Hematopoietic multipotent progenitor cell (in vitro differentiated cells): ENCODE measurements at regions not wholly inside any gene's neighbourhood (a gene's known extent, or its start where the extent isn't known, plus 50 kb on each side); places are given as distances from the start of the nearest gene placed in this dataset.

Experiments used
- DNase-seq, 3 donors: peaks; one replicate each; pipeline ENCODE4 v3.0.0-alpha.2; 2011 to 2015; ENCODE audit warnings: low read depth in 2 of 3, low spot score in 2 of 3

DNA sequence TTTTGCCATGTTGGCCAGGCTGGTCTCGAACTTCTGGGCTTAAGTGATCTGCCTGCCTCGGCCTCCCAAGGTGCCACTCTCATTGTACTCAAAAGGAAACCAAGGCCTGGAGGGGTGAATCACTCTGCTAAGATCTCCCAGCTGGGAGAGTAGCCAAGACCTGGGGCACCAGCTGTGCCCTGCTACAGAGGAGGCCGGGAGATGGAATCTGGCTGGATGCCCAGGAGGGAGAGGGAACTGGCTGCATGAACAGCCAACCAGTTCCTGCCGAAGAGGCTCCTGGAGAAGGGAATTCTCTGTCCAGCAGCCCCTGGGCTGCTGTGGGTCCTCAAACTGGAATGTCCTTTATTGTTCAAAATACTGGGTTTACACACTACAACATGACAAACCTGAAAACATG, 238.7 kb upstream of the CIBAR2 start:
- DNase-seq, result peak in 1 of 3 donors; percentile 44

DNA sequence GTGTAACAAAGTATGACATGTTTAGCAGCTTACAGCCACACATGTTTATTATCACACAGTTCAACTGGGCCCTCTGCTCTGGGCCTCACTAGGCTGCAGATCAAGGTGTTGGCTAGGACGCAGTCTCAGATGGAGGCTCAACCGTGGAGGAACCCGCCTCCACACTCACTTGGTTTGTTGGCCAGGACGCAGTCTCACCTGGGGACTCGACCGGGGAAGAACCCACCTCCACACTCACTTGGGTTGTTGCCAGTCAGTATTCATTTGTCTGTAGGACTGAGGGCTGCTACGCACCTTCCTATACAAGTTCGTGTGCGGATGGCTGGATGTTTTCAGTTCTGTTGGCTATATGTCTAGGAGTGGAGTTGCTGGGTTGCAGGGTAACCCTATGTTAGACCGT, 240.7 kb upstream of the CIBAR2 start:
- DNase-seq, result no peak

DNA sequence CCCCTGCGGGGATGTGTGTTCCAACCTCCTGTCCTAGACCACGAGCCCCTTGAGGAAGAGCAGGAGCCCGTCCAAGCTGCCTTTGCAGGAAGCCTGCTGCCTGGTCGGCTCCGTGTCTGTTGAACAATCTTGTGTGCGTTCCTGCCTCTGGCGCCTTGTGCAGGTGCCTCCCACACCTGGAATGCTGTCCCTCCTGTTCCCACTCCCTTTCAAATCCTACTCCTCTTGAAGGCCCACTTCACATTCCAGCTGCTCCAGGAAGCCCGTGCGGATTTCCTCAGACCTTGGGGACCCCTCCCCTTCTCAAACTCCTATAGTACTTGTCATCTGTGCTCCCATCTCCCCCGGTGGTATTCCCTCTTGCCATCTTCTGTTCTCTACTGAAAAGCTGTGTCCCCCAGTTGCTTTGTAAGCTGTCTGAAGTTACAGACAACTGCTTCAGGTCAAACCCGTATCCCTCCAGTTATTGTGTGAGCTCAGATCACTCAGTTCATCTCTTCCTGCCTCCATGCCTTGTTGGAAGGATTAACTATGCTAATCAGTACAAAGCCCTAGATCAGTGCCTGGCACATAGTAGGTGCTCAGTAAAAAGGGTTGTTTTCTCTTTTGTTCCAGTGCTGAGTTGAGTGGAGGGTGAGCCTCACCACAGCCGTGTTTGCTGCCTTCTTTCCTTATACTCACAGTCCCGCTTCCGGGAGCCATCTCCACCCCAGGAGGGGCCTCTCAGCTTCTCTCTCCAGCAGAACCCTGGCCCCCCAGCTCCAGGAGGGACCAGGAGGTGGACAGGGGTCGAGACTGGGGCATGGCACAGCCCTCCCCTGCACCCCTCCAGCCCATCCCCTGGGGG, 241.8 kb upstream of the CIBAR2 start:
- DNase-seq, result no peak

DNA sequence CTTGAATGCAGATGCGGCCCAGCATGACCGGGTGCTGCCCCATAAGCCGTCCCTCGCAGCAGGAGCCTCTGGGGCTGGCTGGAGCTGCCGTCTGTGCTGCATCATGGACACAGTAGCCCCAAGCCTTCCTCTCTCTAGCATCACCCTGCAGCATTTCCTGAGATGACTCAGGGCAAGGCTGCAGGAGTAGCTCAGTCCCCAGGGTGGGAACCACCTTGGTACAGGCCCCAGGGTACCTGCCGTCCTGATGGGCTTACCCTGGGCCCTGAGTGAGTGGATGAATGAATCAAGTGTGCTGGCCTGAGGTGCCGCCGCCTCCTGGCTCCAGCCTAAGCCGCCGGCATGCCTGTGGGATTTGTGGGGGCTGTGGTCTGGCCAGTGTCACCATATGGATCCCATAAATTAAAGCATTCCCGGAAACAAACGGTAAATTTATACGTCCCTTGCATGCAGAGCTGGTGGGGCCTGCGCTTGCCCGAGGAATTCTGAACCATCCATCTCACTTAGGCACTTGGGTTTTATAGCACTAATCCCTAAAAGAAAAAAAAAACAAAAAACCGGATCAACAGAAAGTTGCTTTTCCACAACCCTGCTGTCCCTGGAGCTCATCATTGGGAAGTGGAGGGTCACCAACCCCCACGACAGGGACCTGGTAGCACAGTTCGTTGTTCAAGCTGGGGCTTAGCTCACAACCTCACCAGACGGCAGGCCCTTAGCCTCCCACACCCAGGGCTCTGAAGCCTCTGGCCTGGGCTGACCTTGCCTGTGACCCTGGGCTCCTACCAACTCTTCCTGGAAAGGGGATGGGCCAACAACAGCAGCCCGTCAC, 242.6 kb upstream of the CIBAR2 start:
- DNase-seq, result peak in 2 of 3 donors; percentile 49 to 55

DNA sequence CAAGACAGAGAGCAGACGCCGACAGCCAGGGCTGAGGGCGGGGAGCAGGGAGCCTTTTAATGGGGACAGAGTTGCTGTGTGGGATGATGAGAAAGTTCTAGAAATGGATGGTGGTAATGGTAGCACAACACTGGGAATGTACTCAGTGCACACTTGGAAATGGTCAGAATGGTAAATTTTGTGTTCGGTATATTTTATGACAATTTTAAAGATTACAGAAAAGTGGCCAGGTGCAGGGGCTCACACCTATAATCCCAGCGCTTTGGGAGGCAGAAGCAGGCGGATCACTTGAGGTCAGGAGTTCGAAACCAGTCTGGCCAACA, 243.2 kb upstream of the CIBAR2 start:
- no peak for DNase-seq

DNA sequence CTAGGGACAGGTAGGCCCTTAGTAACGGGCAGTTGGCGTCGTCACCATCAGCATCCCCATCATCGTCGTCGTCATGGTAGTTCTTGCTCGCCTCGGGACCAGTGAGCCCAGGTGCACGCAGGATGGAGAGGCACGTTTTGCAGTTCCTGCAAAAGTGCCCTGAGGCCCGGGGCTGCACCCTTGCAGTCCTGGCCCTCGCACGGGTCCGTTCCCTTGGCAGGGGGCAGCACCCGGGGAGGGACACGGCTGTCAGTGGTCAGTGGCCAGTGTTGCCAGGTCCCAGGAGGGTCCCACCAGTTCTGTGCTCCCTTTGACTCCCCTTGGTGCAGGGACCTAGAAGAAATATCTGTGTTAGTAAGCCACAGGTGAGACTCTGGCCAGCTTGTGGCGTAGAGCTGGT, 243.9 kb upstream of the CIBAR2 start:
- DNase-seq, result no peak

DNA sequence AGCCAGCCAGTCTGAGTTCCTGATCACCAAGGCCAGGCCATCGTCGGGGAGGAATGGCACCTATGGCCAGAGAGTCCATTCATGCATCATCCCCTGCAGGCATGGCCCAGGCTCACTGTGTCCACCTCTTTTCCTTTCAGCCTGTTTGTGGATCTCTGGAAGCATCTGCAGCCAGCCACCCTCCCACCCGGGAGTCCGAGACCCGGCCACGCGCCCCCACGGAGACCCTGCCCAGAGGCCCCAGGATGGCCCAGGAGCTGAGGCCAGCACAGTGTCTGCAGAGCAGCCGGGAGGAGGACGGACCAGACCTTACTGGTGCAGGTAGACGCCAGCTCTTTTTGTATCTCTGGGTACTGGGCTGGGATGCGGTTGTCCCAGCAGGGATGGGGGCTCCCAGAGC, 245.1 kb upstream of the CIBAR2 start:
- no peak for DNase-seq

DNA sequence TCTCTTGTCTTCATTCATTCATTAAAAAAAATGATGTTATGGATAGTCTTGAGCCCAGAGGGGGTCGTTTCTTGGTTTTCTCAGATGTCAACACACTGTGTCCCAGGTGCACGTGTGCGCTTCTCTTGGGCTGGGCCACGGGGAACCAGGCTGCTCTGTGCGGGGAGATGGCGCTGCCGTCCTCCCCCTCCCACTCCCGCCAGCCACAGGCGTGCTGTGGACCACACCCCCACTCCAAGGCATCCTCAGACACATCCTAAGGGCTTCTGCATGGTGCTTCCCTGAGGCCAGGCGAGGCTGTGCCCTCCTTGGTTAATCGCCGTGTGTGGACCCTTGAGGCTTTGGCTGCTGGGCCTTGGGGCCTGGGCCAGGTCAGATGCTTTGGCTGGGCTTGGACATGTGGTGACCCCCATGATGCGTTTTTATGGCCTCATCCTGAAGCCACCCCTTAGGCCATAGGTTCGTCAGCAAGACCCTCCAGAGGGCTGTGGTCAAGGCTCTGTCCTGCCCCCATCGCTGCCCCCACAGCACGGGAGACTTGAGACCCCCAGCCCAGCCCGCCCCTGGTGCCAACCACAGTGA, 245.7 kb upstream of the CIBAR2 start:
- no peak for DNase-seq

DNA sequence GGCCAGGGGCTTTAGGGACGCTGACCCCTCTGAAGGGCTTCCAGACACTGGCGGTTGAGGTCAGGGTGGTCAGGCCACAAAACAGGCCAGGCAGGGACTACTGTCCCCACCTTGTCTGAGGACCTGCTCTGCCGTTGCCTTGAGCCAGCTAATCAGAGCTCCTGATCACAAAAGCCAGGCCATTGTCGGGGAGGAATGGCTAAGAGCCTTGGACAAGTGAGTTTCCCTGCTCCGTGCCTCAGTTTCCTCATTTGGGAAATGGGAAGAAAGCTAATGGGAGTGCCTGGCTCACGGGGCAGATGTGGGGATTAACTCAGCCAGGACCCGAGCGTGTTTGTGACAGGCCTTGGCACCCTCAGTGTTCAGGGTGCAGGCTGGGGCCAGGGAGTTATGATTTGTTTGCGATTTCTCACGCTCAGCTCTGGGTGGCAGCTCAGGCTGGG, 246.5 kb upstream of the CIBAR2 start:
- no peak for DNase-seq

DNA sequence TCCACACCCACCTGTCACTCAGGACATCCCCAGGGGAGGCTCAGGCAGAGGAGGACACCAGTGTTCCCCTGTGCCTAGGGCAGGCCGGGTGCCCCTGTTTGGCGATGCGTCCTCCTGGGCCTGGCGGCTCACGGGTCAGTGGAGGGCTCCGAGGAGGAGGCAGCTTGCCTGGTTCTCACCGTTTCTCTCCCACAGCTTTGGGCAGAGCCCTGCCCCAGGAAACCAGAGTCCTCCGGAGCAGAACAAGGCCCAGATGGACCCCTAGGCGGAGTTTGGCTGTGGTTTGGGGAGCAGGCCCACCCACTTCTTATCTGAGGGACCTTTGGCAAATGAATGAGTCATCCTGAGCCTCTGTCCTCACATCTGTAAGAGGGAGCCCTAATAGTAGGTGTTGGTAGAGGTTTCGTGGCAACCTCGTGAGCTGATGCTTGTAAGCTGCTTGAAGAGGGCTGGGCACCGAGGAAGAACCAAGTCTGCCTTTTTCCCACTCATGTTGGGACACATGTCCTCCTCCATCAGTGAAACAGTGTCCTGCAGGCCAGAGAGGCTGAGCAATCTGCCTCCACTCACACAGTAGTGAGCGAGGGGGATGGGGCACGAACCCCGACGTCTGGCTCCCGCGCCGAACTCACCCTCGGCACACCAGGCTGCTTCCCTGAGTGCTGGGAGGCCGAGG, 247.0 kb upstream of the CIBAR2 start:
- no peak for DNase-seq

DNA sequence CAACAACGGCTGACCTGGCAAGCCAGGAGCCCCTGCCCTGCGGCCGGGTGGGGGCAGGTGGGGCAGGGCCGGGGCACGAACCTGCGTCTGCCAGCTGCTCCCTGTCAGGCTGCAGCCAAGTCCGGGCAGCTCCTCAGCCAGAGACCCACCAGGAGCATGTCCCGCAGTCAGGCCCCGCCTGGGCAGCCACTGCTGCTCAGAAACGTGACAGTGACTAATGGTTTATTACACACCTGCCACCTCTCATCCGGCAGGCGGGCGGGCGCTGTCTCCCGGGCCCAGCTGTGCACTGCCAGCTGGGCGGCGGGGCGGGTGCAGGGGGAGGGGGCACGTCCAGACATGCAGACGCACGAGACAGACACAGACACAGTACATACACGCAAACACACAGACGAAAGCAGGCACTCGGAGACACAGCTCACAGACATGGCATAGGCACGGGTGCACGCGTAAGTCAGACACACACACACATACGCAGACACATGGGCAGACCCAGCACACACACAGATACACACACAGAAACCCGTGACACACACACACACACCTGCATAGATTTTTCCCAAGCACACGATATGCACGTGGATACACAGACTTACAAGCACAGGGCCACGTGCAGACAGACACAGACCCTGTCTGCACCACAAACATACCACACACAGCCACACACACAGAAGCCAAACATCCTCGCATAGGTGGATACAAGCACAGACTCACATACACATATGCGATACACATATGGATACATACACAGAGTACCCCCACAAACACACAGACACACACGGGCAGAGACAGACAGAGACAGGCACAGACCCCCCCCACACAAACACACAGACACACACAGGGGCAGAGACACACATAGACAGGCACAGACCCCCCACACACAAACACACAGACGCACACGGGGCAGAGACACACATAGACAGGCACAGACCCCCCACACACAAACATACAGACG, 248.3 kb upstream of the CIBAR2 start:
- DNase-seq, result no peak

DNA sequence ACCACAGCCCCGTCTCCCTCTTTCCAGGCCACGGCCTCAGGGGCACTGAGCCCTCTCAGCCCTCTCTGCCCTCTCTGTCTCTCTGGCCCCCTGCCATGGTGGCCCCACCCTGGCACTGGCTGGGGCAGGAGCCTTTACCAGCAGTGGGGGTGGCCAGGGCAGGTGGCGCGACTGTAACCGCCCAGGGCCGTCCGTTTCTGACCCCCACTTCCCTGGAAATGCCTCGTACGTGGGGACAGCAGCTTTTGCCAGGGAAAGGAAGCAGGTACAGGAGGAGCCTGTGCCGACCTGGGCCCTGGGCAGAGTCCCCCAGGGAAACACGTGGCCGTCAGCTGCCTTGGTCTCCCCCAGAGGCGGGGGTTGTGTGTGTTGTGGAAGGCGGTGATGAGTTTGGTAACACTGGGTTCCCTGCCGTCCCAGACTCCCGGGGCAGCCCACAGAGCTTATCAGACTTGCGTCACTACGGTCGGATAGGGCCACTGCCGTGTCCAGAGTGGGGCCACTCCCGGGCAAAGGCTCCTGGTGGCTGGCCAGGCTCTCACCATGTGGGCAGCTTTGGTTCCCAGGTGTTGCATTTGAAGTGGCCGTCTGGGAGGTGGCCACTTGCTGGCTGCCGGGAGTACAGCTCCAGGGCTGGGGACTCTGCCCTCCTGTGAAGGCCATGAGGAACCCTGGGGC, 249.3 kb upstream of the CIBAR2 start:
- DNase-seq, result no peak

DNA sequence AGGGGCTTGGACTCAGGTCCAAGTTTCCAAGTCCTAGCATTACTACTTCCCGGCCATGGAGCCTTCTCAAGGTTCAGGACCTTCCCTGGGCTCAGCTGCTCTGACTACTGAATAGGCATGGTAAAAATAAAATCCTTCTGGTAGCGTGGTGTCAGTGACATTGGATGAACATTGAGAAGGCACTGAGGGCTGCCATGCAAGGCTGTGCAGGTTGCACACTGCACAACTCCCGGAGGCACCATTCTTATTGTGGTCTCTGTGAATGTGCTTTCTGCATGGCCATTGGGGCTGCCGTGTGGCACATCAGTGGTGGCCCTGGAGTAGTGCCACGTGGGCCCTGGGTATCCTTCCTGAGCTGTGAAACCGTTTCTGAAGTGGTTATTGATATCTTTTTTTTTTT, 250.2 kb upstream of the CIBAR2 start:
- DNase-seq, result no peak

DNA sequence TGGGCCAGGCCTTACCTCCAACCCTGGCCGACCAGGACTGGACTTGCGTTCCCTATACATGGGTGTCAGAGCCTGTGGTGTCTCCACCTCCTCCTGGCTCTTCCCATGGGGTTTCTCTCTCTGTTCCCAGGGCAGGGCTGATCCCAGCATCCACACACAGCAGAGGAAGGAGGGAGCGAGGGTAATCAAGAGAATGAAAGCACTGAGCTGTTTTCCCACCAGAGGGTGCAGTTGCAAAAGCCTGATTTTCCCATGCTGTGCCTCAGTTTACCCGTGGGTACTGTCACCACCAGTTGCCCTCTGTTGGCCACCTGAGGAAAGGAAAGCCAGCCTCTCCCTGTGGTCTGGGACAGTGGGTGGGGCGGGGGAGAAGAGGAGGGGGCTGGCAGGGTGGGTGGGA, 249.7 kb upstream of the GSE1 start:
- no peak for DNase-seq

DNA sequence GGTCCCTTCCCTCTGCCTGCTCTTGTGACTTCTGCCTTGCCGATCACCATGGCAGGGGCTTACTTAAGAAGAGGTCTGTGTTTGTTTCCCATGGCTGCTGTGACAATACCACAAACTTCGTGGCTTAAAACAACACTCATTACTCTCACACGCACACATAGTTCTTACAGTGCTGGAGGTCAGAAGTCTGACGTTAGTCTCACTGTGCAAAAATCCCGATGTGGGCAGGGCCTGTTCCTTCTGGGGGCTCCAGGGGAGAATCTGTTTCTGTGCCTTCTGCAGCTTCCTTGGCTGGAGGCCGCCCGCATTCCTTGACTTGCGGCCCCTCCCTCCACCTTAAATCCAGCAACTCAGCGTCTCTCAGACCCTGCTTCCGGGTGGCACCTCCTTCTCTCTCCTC, 249.2 kb upstream of the GSE1 start:
- no peak for DNase-seq

DNA sequence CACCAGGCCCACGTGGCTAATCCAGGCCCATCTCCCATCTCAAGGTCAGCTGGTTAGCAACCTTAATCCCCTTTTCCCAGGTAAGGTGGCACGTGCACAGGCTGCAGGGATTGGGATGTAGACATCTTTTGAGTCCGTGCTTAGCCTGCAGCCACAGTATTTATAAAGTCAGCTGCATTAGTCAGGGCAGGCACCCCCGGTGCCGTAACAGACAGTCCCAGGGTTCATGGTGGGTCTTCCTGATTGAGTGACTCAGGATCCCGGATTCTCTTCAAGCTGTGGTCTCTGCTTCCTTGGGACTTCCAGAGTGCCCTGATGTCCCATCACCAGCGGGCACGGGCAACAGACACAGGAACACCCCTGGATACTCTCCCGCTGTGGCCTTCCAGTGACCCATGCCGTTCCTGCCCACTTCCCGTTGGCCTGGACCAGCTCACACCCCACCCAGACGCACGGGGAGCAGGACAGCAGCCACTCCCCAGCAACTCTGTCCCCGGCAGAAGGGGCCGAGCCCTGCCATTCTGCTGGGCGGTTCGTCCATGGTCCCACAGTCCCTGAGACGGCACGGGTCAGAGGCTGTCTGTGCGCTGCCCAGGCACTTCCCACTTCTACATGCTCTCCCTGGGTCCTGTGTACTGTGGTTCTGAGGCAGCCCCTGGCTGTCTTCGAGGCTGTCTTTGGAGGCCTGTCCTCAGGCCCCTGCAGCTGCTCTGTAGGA, 248.6 kb upstream of the GSE1 start:
- no peak for DNase-seq

DNA sequence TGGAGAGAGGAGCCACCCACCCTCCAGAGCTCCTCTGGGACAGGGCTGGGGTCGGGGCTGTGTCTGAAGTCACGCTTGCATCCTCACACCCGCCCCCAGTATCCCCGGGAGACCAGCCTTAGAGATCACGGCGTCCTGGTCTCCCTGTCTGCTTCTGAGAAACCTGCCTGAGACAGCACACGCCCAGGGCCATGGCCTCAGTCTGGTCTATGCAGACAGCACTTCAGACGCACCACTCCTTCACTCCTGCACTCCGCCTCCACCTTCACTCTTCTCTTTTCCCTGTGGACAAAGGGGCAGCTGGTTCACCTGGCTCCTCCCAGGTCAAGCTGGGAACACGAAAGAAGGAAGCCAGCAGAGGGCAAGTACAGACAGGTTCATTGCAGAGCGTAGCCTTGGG, 248.0 kb upstream of the GSE1 start:
- no peak for DNase-seq

DNA sequence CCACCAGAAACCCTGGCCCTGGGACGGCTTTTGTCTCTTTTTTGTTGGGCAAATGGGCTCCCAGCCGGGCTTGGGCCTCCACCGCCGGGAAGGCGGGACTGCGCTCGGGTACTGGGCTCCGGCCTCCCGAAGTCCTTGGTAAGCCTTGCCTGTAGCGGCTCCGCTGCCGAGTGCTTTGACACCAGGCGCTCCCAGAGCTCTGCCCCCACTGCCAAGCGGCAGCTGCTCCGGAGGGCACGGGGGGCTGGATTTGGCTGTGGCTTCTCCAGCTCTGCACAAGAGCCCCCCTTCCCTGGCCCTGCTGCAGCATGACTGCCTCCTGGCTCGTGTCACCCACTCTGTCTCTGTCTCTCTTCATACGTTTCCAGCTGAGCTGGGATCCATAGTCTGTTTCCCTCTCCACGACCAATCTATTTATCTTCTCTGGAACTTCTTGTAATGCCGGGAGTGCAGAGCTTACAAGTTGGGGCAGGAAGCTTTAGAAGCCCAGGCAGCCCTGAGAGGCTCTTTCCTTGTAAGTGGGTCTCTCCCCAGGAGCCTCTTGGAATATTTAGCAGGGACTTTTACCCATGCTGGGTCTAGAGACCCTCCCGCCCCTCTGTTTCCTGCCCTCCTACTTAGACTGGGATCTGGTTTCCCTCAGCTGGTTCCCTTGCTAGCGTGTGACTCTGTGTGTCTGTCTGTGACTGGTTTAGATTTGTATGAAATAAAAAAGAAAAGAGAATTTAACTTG, 246.9 kb upstream of the GSE1 start:
- DNase-seq, result no peak
